NCI-H146 treated with DMSO at 0.1 percent for 48 hours (cell line): ENCODE measurements at regions not wholly inside any gene's neighbourhood (a gene's known extent, or its start where the extent isn't known, plus 50 kb on each side); places are given as distances from the start of the nearest gene placed in this dataset.

Experiments
- DNase-seq: peaks from one replicate; lab custom pipeline; 2025; ENCODE audit not compliant: unreplicated experiment; lab: John Stamatoyannopoulos, UW

DNA sequence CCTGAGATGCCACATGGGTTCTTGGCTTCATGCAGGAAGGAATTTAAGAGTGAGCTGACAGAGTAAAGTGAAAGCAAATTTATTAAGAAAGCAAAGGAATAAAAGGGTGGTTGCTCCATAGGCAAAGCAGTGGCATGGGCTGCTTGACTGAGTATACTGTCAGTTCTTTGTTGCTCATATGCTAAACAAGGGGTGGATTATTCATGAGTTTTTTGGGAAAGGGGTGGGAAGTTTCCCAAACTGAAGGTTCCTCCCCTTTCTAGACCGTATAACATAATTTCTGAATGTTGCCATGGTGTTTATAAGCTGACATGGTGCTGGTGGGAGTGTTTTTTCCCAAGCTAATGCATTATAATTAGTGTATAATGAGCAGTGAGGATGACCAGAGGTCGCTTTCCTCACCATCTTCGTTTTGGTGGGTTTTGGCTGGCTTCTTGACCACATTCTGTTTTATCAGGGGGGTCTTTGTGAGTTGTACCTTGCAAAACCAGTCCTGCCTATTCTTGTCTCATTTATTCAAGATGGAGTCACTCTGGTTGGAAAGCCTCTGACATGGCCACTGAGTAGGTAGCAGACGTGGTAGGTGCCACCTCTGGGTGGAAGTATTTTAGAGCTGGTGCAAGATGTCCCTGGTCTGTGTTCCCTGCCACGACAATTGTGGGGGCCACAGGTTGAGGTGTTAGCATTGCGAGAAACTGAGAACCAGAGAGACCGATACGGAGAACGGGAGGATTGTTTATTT lies 107.5 kb upstream of the SDK1 start:
- no peak for DNase-seq

DNA sequence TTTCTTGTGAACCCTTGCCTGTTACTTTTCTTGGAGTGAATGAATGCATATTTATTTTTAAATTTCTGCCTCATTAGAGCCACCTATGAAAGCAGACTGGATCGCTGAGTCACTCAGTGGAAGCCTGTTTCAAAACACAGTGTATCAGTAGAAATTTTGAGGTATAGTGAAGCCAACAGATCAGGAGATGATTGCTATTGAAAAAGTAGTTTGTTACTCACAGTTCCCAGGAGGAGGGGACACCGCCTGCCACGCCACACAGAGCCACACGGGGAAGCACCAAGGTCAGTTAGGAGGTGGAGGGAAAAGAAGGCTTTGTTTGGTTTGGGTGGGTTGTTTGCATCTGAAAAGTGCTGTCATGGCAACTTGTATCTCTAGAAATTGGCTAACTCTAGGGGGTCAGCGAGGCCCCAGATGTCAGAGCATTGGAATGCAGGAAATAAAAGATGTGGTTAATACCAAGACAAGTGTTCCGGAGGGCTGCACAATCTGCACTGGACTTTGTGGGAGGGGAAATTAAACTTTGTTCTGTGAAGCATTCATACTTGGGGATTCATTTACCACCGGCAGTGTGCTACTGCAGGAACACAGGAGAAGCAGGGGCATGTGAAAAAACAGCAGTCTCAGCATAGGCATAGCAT lies 106.4 kb upstream of the SDK1 start:
- peak; percentile 22 for DNase-seq

GRCh38 chr7:3195160-3195559 lies 105.9 kb upstream of the SDK1 start:
- DNase-seq = no peak

DNA sequence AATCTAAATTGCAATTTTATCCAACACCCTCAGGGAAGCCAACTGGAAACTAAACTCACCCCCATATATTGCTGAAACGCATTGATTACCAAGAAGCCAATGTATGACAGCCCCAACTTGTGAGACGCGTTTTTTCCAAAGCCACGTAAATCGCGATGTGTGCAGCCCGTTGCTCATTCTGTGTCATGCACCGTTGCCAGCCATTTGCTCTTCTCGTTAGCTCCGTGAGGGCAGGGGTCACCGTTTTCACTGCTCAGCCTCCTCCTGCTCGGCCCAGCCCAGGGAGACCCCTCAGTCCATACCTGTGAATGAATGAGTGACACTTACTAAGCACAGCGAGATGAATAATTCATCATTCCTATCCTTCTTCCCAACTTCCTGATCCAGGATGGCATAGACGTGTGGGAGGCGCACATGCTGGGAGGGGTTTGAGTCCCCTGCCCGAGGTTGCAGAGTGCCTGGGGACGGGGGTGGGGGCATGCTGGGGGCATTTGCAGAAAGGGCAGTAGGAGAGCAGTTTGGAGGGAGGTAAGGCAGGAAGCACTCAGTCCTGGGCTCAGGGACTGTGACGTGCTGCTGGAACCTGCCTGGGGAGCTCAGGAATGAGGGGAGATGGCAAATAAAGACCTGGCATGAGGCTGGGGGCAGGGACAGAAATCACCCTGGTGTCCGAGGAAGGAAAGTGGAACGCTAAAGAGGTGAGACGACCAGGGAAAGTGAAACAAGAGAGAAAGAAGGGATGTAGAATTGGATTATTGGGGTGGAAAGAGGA lies 104.2 kb upstream of the SDK1 start:
- no peak for DNase-seq

DNA sequence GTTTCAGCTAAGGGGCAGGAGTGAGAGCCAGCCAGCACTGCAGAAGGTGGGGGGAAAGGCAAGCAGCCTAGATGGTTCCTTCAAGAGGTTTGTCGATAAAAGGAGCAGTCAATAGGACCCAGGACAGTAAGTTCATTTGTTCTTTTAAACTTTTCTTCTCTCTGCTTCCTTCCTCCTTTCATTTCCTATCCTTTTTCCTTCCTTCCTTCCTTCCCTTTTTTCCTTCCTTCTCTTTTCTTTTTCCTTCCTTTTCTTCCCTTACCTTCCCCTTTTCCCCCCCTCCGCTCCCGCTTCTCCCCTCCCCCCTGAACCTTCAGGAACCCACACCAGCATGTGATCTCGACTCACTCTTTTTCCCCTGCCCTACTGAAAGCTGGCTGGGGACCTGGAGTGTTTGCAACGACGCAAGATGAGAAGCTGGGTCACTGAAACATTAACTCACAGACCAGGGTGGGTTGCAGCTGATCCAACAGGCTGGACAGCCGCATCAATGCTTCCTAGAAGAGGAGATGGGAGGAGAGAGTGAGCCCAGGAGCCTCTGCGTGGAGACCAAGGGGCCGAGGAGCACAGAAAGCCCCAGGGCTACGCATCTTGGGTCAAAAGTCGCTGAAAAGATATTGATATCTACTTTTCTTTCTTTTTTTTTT lies 103.4 kb upstream of the SDK1 start:
- DNase-seq = no peak

DNA sequence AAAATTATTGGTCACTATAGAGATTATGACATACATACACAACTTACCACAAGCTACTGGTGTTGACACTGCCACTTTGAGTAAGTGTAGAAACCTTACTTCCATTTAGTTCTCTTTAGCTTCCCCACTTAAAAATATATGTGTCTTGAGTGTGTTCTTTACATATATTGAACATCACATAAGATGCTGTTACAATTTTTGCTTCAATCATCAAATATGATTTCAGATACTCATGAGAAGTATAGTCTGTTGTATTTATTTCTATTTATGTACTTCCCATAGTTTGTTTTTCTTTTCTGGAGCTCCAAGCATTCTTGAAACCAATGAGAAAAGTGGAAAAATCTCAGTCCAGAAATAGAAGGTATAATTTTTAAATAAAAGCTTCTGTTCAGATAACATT lies 102.7 kb upstream of the SDK1 start:
- no peak for DNase-seq

GRCh38 chr7:3200504-3200903 lies 100.5 kb upstream of the SDK1 start:
- peak; percentile 3 for DNase-seq

- DNase-seq = no peak
Measured at GRCh38 chr7:3201306-3201705, 99.7 kb upstream of the SDK1 start.

DNA sequence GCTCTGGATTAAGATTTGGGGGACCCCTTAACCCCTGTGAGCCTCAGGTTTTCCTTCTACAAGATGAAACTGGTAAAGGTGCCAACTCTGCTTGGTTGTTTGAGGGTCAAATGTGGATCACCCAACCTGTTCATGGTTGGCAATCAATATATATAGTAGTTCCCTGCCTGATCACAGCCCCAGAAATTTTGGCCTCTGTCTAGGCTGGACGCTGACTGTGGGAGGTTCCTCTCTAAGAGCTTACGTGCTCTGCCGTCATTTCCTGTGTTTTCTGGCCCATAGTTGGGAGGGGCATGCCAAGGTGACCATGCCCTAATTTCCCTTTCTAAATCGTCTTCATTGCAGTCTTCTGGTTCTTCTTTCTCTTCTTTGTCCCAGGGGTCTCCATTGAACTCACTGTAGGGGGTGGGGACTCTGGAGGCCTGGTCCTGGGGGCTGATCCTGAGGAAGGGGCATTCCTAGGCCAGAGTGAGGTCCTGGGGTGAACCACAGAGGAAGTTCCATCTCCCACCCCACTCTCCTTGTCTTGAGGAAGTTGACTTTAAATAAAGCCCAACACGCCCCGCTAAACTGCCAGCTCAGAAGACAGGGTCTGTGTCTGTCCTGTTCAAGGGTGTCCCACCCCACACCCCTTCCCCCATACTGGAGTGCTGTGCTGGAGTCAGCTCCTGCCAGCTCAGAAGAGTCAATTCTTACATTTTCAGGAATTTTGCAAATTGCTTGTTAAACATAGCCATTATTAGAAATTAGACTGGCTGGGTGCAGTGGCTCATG lies 98.9 kb upstream of the SDK1 start:
- DNase-seq = no peak

DNA sequence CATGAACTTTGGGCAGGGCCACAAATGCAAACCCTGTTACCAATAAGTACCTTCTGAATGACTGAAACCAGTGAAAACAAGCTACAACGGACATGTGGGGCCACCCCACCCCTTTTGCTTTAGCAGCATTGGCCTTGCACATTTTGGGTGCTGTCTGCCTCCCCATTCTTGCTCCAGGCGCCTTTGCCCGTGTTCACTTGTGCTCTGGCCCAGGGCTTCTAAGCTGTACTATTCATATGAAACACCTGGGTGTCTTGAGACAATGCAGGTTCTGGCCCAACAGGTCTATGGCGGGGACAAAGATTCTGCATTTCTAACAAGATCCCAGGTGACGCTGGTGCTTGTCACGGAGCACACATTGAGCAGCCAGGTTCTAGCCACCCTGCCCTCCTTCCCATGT lies 96.5 kb upstream of the SDK1 start:
- DNase-seq = no peak

DNA sequence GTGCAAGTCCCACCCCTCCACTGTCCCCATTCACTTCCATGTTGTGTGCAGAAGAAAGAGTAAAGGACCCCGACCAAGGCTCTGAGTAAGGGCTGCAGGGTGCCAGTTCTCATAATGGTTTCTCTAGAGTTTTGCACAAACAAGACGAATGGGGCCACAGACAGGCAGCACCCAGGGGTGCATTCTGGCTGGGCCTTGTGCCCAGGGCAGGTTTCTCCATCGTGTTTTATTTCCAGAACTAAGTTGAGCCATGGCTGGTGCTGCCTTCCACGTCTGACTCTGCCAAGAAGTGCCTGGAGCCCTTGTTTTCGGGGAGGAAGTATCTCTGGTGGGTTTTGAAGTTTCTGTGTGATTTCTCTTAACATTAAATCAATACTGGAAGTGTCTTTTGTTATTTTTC lies 95.0 kb upstream of the SDK1 start:
- DNase-seq = no peak

- peak; percentile 14 for DNase-seq
Measured at GRCh38 chr7:3206771-3207191, 94.3 kb upstream of the SDK1 start.

DNA sequence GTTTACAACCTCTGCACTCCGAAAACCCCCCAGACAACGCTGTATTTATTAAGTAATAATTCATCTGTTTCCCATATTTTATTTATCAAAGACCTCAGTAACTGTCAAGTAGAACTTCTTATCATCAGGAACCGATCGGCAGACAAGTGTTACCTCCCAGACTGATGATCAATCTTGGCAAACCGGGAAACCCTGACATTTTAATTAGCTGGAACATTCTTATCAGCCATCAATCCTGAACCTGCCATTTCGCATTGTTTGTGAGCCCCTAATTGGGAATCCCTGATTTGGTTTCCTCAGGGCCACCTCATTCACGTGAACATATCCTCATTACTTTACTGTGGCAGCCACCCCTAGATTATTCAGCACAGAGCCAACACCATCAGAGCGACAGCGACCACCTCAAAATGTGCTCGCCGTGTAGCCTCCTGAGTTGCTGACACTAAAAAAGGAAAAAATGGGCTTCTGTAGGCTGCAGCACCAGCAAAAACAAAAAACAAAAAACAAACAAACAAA lies 93.6 kb upstream of the SDK1 start:
- DNase-seq = no peak

DNA sequence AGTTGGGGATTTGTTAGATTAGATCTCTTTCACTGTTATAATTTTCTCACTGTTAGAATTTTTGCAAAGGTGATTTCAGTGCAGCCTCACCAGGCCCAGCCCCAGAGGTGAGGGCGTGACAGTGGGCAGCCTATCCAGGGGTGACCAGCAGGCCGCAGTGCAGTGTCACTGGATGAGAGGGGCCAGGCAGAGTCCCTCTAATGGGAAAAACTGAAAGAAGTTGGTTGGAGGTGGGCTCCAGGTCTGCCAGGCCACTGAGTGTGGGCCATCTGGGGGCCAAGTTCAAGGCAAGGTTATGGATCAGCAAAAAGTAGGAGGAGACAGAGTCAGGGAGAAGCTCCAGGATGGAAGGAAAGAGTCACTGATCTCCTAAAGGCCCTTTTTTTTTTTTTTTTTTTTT lies 90.5 kb upstream of the SDK1 start:
- no peak for DNase-seq

DNA sequence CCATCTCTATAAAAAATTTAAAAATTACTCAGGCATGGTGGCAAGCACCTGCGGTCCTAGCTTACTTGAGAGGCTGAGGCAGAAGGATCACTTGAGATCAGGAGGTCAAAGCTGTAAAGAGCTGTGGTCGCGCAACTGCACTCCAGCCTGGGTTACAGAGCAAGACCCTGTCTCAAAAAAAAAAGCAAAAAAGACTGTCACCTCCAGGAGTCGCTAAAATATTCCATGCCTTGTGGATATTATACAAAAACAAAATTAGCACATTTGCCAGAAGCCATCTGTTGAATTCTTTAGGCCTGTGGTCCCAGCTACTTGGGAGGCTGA lies 87.0 kb upstream of the SDK1 start:
- no peak for DNase-seq

GRCh38 chr7:3215624-3216585 lies 85.1 kb upstream of the SDK1 start:
- no peak for DNase-seq

DNA sequence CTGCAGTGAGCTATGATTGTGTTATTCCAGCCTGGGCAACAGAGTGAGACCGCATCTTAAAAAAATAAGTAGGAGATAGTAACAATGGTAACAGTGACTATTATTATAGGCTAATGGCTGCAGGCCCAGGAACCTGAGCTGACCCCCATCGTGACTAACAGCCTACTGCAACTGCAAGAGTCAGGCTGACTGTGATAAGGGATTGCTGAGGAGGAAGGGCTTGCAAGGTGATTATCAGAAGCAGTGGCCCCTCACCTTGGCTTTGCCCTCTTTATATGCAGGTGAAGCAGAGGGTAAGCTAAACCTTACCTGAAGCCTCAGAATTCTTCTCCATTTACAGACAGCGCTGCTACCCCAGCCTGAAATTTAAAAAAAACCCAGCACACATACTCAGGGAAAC lies 83.9 kb upstream of the SDK1 start:
- no peak for DNase-seq

- DNase-seq = no peak
Measured at GRCh38 chr7:3218411-3219225, 82.4 kb upstream of the SDK1 start.
